A673 (cell line): ENCODE measurements at regions not wholly inside any gene's neighbourhood (a gene's known extent, or its start where the extent isn't known, plus 50 kb on each side); places are given as distances from the start of the nearest gene placed in this dataset.

Experiments
- CTCF ChIP-seq: fragments of 300-800, 200-600 bp; sonication (generic); conservative IDR thresholded peaks from 2 replicates; pipeline ENCODE4 v1.5.1; 2017; ENCODE audit warnings: low read depth, mild to moderate bottlenecking, antibody characterized with exemption, low read length, moderate library complexity, mixed read lengths
- EZH2 ChIP-seq: fragments of 200-600 bp; sonication (generic); IDR thresholded peaks from 2 replicates; pipeline ENCODE4 v1.6.1; 2017; ENCODE audit warnings: borderline replicate concordance, low read depth, mild to moderate bottlenecking, mixed read lengths, antibody characterized with exemption, low read length; ENCODE audit not compliant: poor library complexity, severe bottlenecking

- TF ChIP-seq CTCF, result no peak
- no peak for TF ChIP-seq EZH2
Observed at GRCh38 chr5:77847129-77847460, 71.0 kb upstream of the TBCA start.
